ENCODE measurements at regions not wholly inside any gene's neighbourhood (a gene's known extent, or its start where the extent isn't known, plus 50 kb on each side); places are given as distances from the start of the nearest gene placed in this dataset.

- Histone ChIP-seq H3K27ac (no peak overlapping the region), H3K4me3 (no peak overlapping the region), H3K36me3 (no peaks in the 10 kb centered on the region), H3K9me3 (no peaks in the 10 kb centered on the region), H3K27me3 (no peaks in the 10 kb centered on the region), H3K4me1 (no peaks in the 10 kb centered on the region)
- 72% methylated on average over 5 of the region's 5 CpGs for WGBS
- DNase-seq (ENCODE audit: low spot score in 2 of 2), result no peak
- TF ChIP-seq POLR2AphosphoS5 (IDR thresholded peaks at IDR 0.05), result no peak
- no peak for TF ChIP-seq CTCF (IDR thresholded peaks at IDR 0.05)
- TF ChIP-seq EP300 (IDR thresholded peaks at IDR 0.05), result no peak
- no peak for TF ChIP-seq POLR2A (IDR thresholded peaks at IDR 0.05)
Observed at GRCh38 chr17:33560165-33560564, 267.1 kb upstream of the ASIC2 start.

GRCh38 chr17:33560871-33561270 is 267.8 kb upstream of the ASIC2 start:
- WGBS, result 96% methylated on average over 3 of the region's 3 CpGs

DNA sequence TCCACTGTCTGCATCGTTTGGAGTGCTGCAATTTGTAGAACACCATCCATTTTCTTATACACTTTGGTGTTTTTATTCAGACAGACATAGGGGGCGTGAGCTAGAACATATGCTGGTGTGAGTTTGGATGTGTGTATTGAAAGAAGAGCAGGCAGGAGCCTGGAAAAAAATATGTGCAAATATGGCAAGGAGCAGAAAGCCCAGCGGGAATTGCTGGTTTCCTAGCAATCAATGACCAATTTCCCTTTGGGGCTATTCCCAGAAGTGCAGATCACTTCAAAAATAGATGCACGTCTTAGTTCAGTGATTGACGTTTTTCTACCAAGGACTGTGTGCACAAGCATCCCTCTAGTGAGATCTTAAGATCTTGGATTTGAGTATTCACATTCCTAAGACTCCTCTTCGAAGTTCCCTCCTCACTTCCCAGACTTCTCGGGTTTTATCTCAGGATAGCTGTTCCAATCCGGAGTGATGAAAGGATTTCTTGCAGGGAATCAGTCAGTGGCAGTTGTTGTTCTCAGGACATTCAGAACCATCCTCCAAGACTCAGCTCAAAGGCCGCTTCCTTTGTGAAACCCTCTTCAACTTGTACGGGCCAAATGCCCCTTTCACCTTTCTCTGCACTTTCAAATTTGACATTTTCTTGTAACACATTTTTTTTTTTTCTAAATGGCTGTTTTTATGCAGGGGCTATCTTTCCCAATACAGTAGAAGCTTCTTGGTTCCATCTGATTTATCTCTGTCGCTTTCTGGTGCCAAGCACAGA is 268.7 kb upstream of the ASIC2 start:
- Histone ChIP-seq H3K27ac (no peak overlapping the region), H3K9me3 (no peaks in the 10 kb centered on the region), H3K36me3 (no peaks in the 10 kb centered on the region), H3K27me3 (peaks cover 5% of the 10 kb centered on the region), H3K4me1 (no peaks in the 10 kb centered on the region), H3K4me3 (no peak overlapping the region)
- DNase-seq (ENCODE audit: low spot score in 2 of 2), result no peak
- WGBS, result 68% methylated on average over 11 of the region's 11 CpGs
- TF ChIP-seq CTCF (IDR thresholded peaks at IDR 0.05) (no peak), POLR2AphosphoS5 (IDR thresholded peaks at IDR 0.05) (no peak), POLR2A (IDR thresholded peaks at IDR 0.05) (no peak), EP300 (IDR thresholded peaks at IDR 0.05) (no peak)

More at GRCh38 chr17:33560871-33561270, 267.8 kb upstream of the ASIC2 start:
- H3K9me3 ChIP-seq, result no peaks in the 10 kb centered on the region
- H3K4me3 ChIP-seq, result no peak overlapping the region
- H3K4me1 ChIP-seq, result no peaks in the 10 kb centered on the region
- peaks cover 5% of the 10 kb centered on the region for H3K27me3 ChIP-seq
- no peaks in the 10 kb centered on the region for H3K36me3 ChIP-seq
- TF ChIP-seq EP300 (IDR thresholded peaks at IDR 0.05) (no peak), CTCF (IDR thresholded peaks at IDR 0.05) (no peak), POLR2AphosphoS5 (IDR thresholded peaks at IDR 0.05) (no peak), POLR2A (IDR thresholded peaks at IDR 0.05) (no peak)
- H3K27ac ChIP-seq, result no peak overlapping the region
- DNase-seq (ENCODE audit: low spot score in 2 of 2), result no peak

- H3K36me3 ChIP-seq, result no peaks in the 10 kb centered on the region
- no peak overlapping the region for H3K4me3 ChIP-seq
- 57% methylated on average over 1 of the region's 1 CpG for WGBS
- no peak overlapping the region for H3K27ac ChIP-seq
- no peaks in the 10 kb centered on the region for H3K4me1 ChIP-seq
- no peak for DNase-seq (ENCODE audit: low spot score in 2 of 2)
- no peaks in the 10 kb centered on the region for H3K9me3 ChIP-seq
- no peak for TF ChIP-seq CTCF (IDR thresholded peaks at IDR 0.05)
- TF ChIP-seq POLR2AphosphoS5 (IDR thresholded peaks at IDR 0.05), result no peak
- TF ChIP-seq EP300 (IDR thresholded peaks at IDR 0.05), result no peak
- TF ChIP-seq POLR2A (IDR thresholded peaks at IDR 0.05), result no peak
- peaks cover 5% of the 10 kb centered on the region for H3K27me3 ChIP-seq
Observed at GRCh38 chr17:33562792-33563191, 269.7 kb upstream of the ASIC2 start.

DNA sequence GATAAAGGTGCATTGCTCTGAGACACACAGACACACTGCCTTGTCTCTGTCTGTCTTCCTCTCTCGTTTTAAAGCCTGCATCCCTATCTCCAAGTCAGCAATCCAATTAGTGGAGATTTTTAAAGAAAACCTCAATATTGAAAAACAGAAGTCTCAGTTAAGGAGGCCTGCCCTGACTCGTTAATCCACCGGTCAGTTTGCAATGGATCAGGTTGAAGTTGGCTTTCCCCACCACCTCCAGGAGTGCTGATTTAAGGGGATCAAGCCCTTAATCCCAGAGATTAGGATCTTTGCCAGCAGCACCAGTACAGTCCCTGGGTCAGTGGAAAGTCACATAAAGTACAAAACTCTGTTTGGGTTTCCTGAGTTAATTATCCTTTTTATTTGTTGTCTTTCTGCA is 271.1 kb upstream of the ASIC2 start:
- H3K27me3 ChIP-seq, result peaks cover 5% of the 10 kb centered on the region

More for the DNA sequence above, 271.1 kb upstream of the ASIC2 start:
- Histone ChIP-seq H3K36me3 (no peaks in the 10 kb centered on the region), H3K9me3 (no peaks in the 10 kb centered on the region), H3K4me3 (no peak overlapping the region), H3K4me1 (no peaks in the 10 kb centered on the region), H3K27ac (no peak overlapping the region)
- TF ChIP-seq POLR2A (IDR thresholded peaks at IDR 0.05), result no peak
- TF ChIP-seq EP300 (IDR thresholded peaks at IDR 0.05), result no peak
- no peak for TF ChIP-seq POLR2AphosphoS5 (IDR thresholded peaks at IDR 0.05)
- no peak for TF ChIP-seq CTCF (IDR thresholded peaks at IDR 0.05)
- no peak for DNase-seq (ENCODE audit: low spot score in 2 of 2)
- WGBS, result 76% methylated on average over 3 of the region's 3 CpGs
